Endothelial cell of umbilical vein (primary cell): ENCODE measurements at regions not wholly inside any gene's neighbourhood (a gene's known extent, or its start where the extent isn't known, plus 50 kb on each side); places are given as distances from the start of the nearest gene placed in this dataset.

Source experiments
- BruUV-seq: library from RNA; stranded (reverse); fragments of 400-500 nt; replicated peaks from 2 replicates; lab custom pipeline; 2021; lab: Mats Ljungman, UMichigan
- CTCF ChIA-PET: fragments of 300-600, 350-600 bp; sonication (Branson Sonifier 250); formaldehyde crosslinking; loops from one replicate; lab custom pipeline; 2021; ENCODE audit warnings: antibody characterized with exemption, inconsistent platforms; lab: Charles Lee
- POLR2A ChIA-PET: fragments of 300-600, 350-600 bp; sonication (Branson Sonifier 250); formaldehyde crosslinking; loops from one replicate; lab custom pipeline; 2021; ENCODE audit warnings: antibody characterized with exemption, inconsistent platforms; lab: Charles Lee
- DNase-seq: peaks from one replicate; pipeline ENCODE4 v3.0.0-alpha.2; 2011; ENCODE audit warnings: low read depth, low spot score
- FAIRE-seq: peaks from 2 replicates; lab custom pipeline; 2011; peaks lifted over from hg19 to GRCh38; lab: Jason Lieb, UNC
- H2AFZ ChIP-seq: 2 replicates; pipeline ENCODE4 v1.6.0; 2012; ENCODE audit warnings: low read depth, low read length, control low read depth, inconsistent platforms
- H3K27ac ChIP-seq: 2 replicates; pipeline ENCODE4 v1.5.1; 2011; ENCODE audit warnings: low read depth, mild to moderate bottlenecking, control low read depth, low read length, moderate library complexity; ENCODE audit not compliant: insufficient read depth
- H3K27me3 ChIP-seq, 2 experiments: 2 replicates each; pipeline versions ENCODE4 v1.6.0 to v1.6.1; 2011; ENCODE audit warnings: low read length in 2 of 2, mixed read lengths in 1 of 2; ENCODE audit not compliant: control insufficient read depth in 2 of 2, insufficient read depth in 2 of 2
- H3K36me3 ChIP-seq, 2 experiments: 2 replicates in 1 of 2; 3 replicates in 1 of 2; pipeline ENCODE4 v1.5.1; 2011; ENCODE audit warnings: low read length in 2 of 2, mild to moderate bottlenecking in 1 of 2, moderate library complexity in 1 of 2; ENCODE audit not compliant: control insufficient read depth in 2 of 2, insufficient read depth in 2 of 2; ENCODE audit errors: extremely low read depth in 1 of 2
- H3K4me1 ChIP-seq: 3 replicates; pipeline ENCODE4 v1.5.1; 2011; ENCODE audit warnings: mild to moderate bottlenecking, low read length; ENCODE audit not compliant: control insufficient read depth, insufficient read depth; ENCODE audit errors: extremely low read depth
- H3K4me2 ChIP-seq: 2 replicates; pipeline ENCODE4 v1.6.1; 2011; ENCODE audit warnings: low read length, control low read depth, mixed read lengths; ENCODE audit not compliant: insufficient read depth
- H3K4me3 ChIP-seq, 3 experiments: fragments of 200-600 bp in 1 of 3; sonication (generic), shearing (Covaris generic) in 1 of 3; replicated peaks in 1 of 3; 2 replicates each; pipeline ENCODE4 v1.5.1; 2011 to 2016; ENCODE audit warnings: control low read depth in 3 of 3, low read length in 3 of 3, mild to moderate bottlenecking in 2 of 3, inconsistent platforms in 1 of 3, low read depth in 1 of 3, moderate library complexity in 1 of 3; ENCODE audit not compliant: insufficient read depth in 1 of 3
- H3K79me2 ChIP-seq: 2 replicates; pipeline ENCODE4 v1.6.0; 2012; ENCODE audit warnings: low read length, inconsistent platforms; ENCODE audit not compliant: control insufficient read depth, insufficient read depth
- H3K9ac ChIP-seq: replicated peaks from 2 replicates; pipeline ENCODE3; 2011; ENCODE audit warnings: low read length, control low read depth; ENCODE audit not compliant: insufficient read depth; ENCODE audit errors: extremely low read depth
- H3K9me1 ChIP-seq: replicated peaks from 3 replicates; pipeline ENCODE4 v1.6.0; 2011; ENCODE audit warnings: mild to moderate bottlenecking, low read length; ENCODE audit not compliant: control insufficient read depth, insufficient read depth; ENCODE audit errors: extremely low read depth
- H3K9me3 ChIP-seq: replicated peaks from 2 replicates; pipeline ENCODE4 v1.5.1; 2012; ENCODE audit warnings: low read length, inconsistent platforms; ENCODE audit not compliant: control insufficient read depth, insufficient read depth
- H4K20me1 ChIP-seq: replicated peaks from 2 replicates; pipeline ENCODE3; 2011; ENCODE audit warnings: mild to moderate bottlenecking, low read length; ENCODE audit not compliant: control insufficient read depth, insufficient read depth; ENCODE audit errors: extremely low read depth
- EZH2 ChIP-seq: IDR thresholded peaks from 2 replicates; pipeline ENCODE4 v1.6.1; 2012; ENCODE audit warnings: borderline replicate concordance, low read depth, mild to moderate bottlenecking, moderate library complexity, low read length, inconsistent platforms; ENCODE audit not compliant: severe bottlenecking
- FOS ChIP-seq: IDR thresholded peaks from 2 replicates; pipeline ENCODE4 v1.6.1; 2011; ENCODE audit warnings: mild to moderate bottlenecking, low read length, moderate library complexity, borderline replicate concordance; ENCODE audit not compliant: insufficient read depth
- GATA2 ChIP-seq: IDR thresholded peaks from 2 replicates; pipeline ENCODE4 v1.7.0; 2011; ENCODE audit warnings: low read depth, mild to moderate bottlenecking, moderate library complexity, mixed read lengths, low read length; ENCODE audit not compliant: insufficient read length, insufficient read depth
- JUN ChIP-seq: IDR thresholded peaks from 2 replicates; pipeline ENCODE4 v1.6.1; 2011; ENCODE audit warnings: borderline replicate concordance, low read depth; ENCODE audit not compliant: insufficient read length, insufficient read depth
- MYC ChIP-seq: IDR thresholded peaks from one replicate; pipeline ENCODE4 v1.6.1; 2011; ENCODE audit warnings: mild to moderate bottlenecking, low read depth, low read length
- POLR2A ChIP-seq: IDR thresholded peaks from 2 replicates; pipeline ENCODE4 v1.6.1; 2012; ENCODE audit warnings: low read depth, mild to moderate bottlenecking, control low read depth, low read length
- POLR2AphosphoS5 ChIP-seq: IDR thresholded peaks from 2 replicates; pipeline ENCODE4 v1.6.1; 2012; ENCODE audit warnings: low read depth, mild to moderate bottlenecking, control low read depth, low read length, moderate library complexity; ENCODE audit not compliant: insufficient read depth
- dilution Hi-C: fragments of 300-500 bp; cut with MboI; formaldehyde crosslinking; loops from one replicate; pipeline ENCODE4 v1.15.0; 2019; ENCODE audit warnings: low sequenced_read_pairs; ENCODE audit not compliant: extremely low pct_ligation_motif_present
- intact Hi-C: fragments of 100-400 bp; cut with micrococcal nuclease; formaldehyde crosslinking; loops from one replicate; pipeline ENCODE4 v1.10.0; 2022
- TF ChIP-seq, protein P1 (sequence below), 2 donors: IDR thresholded peaks; 1 replicate in 1 of 2; 2 replicates in 1 of 2; pipeline ENCODE4 v1.5.1; 2011; ENCODE audit warnings: low read length in 2 of 2, mild to moderate bottlenecking in 2 of 2, moderate library complexity in 2 of 2, control low read depth in 1 of 2, inconsistent platforms in 1 of 2, low read depth in 1 of 2; ENCODE audit not compliant: insufficient read depth in 1 of 2; ENCODE audit errors: extremely low read depth in 1 of 2
- TF ChIP-seq, protein P2 (sequence below): IDR thresholded peaks from 2 replicates; pipeline ENCODE4 v1.6.1; 2011; ENCODE audit not compliant: insufficient read depth, insufficient read length

DNA sequence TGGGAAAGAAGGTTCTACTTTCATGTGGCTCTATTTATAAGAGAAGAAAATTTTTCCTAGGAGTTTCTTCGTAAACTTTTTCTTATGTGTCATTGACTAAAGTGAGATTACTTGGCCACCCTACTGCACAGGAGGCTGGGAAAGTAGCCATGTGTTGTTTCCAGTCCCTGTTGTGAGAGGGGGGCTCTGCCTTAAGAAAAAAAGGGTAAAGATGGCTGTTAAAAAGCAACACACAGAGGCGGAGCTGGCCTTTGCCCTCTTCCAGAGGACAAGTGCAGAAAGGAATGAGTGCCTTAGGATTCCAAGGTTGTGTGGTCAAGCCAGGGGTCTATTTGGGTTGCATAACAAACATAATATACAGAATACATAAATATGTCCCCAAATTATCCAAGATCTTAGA, 230.0 kb upstream of the CXCR4 start:
- no peaks in the 10 kb centered on the region for H3K9me1 ChIP-seq

DNA sequence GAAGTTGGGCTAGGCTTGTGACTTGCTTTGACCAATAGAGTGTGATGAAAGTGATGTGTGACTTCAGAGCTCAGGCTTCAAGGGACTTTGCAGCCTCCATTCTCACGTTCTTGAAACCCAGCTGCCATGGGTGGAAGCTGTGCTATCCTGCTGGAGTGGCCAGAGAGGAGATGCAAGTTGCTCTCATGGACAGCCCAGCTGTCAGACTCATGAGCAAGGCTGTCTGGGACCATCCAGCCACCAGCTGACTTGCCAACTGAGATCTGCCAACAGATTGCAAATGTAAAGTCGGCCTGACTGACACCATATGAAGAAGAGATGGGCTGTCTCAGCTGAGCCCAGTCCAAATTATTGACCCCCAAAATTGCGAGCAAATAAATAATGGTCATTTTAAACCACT, 226.4 kb upstream of the CXCR4 start:
- Histone ChIP-seq H3K9me1 (no peaks in the 10 kb centered on the region), H3K27me3 (no peaks in the 10 kb centered on the region), H3K36me3 (no peaks in the 10 kb centered on the region), H3K4me1 (no peaks in the 10 kb centered on the region), H2AFZ (no peak overlapping the region), H3K9me3 (no peaks in the 10 kb centered on the region), H3K79me2 (no peaks in the 10 kb centered on the region), H3K4me2 (no peak overlapping the region), H4K20me1 (no peaks in the 10 kb centered on the region), H3K4me3 (no peak overlapping the region), H3K27ac (no peak overlapping the region), H3K9ac (no peak overlapping the region)
- FAIRE-seq = no peak
- intact Hi-C loops = no loop called here
- no peak for DNase-seq
- dilution Hi-C loops = no loop called here
- TF ChIP-seq, protein P1, sequence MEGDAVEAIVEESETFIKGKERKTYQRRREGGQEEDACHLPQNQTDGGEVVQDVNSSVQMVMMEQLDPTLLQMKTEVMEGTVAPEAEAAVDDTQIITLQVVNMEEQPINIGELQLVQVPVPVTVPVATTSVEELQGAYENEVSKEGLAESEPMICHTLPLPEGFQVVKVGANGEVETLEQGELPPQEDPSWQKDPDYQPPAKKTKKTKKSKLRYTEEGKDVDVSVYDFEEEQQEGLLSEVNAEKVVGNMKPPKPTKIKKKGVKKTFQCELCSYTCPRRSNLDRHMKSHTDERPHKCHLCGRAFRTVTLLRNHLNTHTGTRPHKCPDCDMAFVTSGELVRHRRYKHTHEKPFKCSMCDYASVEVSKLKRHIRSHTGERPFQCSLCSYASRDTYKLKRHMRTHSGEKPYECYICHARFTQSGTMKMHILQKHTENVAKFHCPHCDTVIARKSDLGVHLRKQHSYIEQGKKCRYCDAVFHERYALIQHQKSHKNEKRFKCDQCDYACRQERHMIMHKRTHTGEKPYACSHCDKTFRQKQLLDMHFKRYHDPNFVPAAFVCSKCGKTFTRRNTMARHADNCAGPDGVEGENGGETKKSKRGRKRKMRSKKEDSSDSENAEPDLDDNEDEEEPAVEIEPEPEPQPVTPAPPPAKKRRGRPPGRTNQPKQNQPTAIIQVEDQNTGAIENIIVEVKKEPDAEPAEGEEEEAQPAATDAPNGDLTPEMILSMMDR (IDR thresholded peaks at IDR 0.05; ENCODE audit: extremely low read depth in 1 of 2, insufficient read depth in 1 of 2, low read depth in 1 of 2, low read length in 2 of 2) = no peak
- no peak for TF ChIP-seq JUN
- no peak for TF ChIP-seq EZH2
- TF ChIP-seq MYC = no peak
- no peak for TF ChIP-seq POLR2AphosphoS5
- TF ChIP-seq POLR2A = no peak
- TF ChIP-seq, protein P2, sequence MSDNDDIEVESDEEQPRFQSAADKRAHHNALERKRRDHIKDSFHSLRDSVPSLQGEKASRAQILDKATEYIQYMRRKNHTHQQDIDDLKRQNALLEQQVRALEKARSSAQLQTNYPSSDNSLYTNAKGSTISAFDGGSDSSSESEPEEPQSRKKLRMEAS = no peak
- TF ChIP-seq FOS = no peak
- no peak for TF ChIP-seq GATA2
- CTCF ChIA-PET = interaction anchor here (0.5 kb wide), 1 partner anchor 296 kb away, joined by 3 read pairs; no protein-coding TSS in a partner anchor
- no TSS peak for BruUV-seq
- POLR2A ChIA-PET = no interaction called here

More for the DNA sequence above, 230.0 kb upstream of the CXCR4 start:
- POLR2A ChIA-PET = no interaction called here
- Histone ChIP-seq H3K36me3 (no peaks in the 10 kb centered on the region), H3K79me2 (no peaks in the 10 kb centered on the region), H3K9me3 (no peaks in the 10 kb centered on the region), H4K20me1 (no peaks in the 10 kb centered on the region), H3K27me3 (no peaks in the 10 kb centered on the region), H3K4me1 (no peaks in the 10 kb centered on the region), H3K9ac (no peak overlapping the region), H2AFZ (no peak overlapping the region), H3K27ac (no peak overlapping the region), H3K4me3 (no peak overlapping the region), H3K4me2 (no peak overlapping the region)
- CTCF ChIA-PET = interaction anchor here (1.1 kb wide), 1 partner anchor 434 kb away, joined by 4 read pairs; no protein-coding TSS in a partner anchor
- DNase-seq = no peak
- BruUV-seq = no TSS peak
- dilution Hi-C loops (no loop called here), intact Hi-C loops (no loop called here)
- no peak for TF ChIP-seq GATA2
- TF ChIP-seq, protein P2 = no peak
- TF ChIP-seq FOS = no peak
- no peak for FAIRE-seq
